NCI-H2029 treated with DMSO at 0.1 percent for 48 hours (cell line): ENCODE measurements at regions not wholly inside any gene's neighbourhood (a gene's known extent, or its start where the extent isn't known, plus 50 kb on each side); places are given as distances from the start of the nearest gene placed in this dataset.

Experiments used
- DNase-seq: peaks from one replicate; lab custom pipeline; 2025; lab: John Stamatoyannopoulos, UW

DNA sequence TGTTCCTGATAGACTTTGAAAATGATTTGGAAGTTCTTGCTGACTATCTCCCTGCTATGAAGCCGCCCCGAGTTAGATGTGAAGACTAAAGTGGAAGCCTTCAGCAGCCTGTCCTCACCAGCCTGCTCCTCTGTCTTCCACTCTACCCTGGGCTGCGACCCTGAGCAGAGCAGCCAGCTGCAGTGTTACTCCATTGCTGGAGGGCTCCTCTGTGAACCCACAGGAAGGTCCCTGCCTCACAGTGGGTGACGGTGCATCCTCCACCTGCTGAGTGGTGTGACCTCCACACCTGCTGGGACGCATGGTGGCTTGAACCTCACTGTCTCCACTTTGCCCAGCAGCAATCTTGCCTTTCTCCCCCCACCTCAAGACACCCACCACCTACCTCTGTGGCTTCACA is 116.4 kb downstream of the IRS2 start:
- no peak for DNase-seq

DNA sequence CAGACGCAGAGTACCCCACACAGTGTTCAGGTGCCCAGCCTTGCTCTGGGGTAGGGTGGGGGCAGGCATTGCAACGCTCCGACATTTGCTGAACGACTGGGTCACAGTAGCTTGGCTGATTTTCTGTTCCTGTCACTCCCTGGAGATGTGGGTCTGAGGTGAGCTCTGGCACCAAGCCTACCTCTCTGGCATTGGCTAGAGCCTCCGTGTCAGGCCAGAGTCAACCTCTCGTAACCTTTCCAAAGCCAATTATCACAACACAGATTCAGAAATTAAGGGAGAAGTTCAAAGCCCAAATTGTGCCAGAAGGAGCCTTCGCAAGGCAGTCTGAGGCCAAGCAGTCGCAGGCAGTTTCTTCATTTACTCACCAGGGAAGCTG is 117.2 kb downstream of the IRS2 start:
- no peak for DNase-seq

DNA sequence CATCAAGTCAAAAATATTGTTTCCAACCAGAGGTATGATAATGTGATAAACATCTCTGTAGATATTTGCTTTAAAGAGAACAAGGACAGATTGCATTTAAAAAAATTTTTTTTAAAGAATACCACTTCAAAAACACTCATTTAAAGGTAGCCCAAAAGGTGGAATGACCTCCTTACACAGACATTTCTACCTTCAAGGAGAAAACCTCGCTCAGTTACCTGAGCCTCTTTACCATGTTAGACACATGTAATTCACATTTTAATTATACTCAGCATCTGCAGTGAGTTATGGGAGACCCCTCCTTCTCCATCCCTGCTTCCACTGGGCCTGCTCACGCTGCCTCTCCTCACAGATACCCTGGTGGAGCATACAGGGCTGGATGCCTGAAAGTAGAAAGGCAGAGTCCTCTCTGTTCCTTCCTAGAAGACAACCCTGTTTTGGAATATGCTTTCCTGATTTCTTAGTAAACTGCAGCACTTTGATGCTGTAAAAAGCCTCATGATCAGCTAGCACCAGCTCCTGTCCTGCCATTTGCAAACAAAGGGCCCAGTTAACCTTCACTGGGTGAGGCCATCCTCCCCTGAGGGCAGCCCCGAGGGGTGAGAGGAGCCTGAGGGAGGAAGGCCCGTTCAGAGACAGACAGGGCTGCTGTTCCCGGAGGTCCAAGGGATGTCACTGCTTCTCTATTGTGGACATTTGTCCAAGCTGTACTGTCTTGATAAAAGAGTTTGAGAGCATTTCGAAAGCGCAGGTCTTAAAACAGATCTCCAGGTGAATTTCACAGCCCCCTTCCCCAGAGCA is 117.8 kb downstream of the IRS2 start:
- no peak for DNase-seq

DNA sequence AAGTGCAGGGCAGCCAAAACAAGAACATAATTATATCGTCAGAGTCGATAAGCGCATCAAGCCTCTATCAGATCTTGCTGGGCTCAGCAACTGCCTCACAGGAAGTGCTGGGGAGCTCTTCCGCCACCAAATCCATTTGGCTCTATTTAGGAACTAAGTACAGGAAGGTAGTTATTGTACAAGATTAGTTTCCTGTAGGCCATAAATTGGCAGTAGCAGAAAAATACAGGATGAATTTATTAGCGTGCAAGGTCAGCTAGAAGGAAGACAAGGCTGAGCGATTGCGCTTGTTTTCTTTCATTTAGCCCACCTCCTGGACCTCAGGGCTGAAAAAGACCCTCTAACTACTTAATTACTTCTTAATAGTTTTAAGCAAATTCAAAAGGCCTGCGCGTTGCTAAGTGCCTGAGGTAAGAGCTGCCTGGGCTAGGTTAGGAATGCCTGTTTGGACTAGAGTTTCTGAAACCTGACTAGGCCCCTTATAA is 118.5 kb downstream of the IRS2 start:
- no peak for DNase-seq

DNA sequence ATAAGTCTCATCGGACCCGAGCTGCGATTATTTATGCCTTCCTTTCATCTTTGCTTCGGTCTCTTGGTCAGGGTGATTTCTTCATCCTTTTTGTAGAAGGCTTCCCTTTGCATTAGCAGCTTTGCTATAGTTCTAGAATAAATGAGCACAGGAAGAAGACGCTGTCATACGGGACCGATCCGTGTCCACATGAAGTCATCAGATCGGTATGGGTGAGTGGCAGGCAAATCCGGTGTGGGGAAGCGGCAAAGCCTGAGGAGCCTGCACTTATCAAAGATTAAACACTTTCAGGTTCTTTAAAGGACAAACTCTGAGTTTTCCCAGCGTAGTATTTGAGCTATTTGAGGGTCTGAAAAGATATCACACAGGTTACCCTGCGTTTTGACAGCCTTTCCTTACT is 119.3 kb downstream of the IRS2 start:
- no peak for DNase-seq

DNA sequence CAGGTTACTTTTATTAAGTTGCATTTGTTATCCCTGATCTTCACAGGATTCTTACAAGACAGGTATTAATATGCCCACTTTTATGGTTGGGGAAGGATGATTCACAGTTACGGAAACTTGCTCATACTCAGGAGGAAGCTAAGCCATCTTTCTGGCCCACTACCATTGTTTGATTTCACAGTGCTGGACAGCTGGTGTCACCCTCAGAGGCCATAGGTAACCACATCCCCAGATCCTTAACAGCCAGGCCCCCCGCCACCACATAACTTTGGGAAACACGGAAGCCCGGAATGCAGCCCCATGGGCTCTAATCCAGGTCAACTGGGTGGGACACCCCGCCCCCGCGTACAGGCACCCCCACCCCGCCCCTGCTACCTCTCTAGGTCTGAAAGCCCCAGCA is 119.7 kb downstream of the IRS2 start:
- DNase-seq: no peak

DNA sequence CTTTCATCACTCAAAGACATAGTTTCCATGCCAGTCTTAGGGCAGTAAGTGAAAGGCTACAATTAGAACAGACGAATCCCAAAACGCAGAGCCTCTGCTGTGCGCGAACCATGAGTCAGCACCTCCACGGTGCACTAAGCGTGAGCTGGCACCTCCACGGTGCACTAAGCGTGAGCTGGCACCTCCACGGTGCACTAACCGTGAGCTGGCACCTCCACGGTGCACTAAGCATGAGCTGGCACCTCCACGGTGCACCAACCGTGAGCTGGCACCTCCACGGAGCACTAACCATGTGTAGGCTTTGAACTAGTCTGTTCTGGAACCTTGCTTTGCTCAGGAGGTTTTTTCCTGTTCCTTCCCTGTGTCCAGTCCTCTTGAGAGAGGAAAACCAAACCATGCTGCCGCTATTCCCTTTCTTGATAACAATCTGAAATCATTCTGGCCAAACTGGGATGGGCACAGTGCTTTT is 120.6 kb downstream of the IRS2 start:
- DNase-seq: no peak

DNA sequence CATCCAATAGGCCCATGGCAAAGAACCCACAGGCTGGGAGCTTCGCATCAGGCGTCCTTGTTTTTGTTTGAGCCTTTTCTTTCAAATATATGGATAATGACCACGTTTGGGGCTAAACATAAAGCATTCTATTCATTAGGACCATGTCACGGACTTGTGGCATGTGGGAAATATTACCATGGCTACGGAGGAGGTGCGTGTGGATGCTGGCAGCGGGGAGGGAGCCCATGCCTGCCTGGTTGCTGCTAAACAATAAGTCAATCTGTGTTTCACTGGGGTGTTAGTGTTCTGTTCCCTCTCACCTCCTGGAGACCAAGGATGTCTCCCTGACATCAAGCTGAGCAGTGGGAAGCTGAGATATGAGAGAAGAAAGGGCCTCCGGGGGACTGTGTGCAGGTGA is 121.1 kb downstream of the IRS2 start:
- DNase-seq: no peak

DNA sequence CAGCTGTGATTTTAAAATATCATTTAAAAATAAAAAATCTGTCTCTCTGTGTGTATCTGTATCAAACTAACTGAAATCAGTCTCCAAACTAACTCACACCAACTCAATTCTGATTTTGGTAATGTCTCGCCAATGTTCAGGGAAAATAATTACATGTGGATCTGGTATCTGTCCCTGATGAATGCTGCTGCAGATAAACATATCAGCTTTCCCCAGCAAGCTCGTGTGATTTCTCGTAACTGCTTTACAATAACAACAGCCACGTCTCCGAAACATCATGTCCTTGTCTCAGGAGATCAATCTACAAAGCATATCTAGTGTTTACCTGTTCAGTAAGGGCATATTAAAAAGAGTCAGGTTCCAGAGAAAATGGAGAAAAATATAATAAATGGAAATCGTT is 129.0 kb downstream of the IRS2 start:
- DNase-seq: peak; percentile 18

DNA sequence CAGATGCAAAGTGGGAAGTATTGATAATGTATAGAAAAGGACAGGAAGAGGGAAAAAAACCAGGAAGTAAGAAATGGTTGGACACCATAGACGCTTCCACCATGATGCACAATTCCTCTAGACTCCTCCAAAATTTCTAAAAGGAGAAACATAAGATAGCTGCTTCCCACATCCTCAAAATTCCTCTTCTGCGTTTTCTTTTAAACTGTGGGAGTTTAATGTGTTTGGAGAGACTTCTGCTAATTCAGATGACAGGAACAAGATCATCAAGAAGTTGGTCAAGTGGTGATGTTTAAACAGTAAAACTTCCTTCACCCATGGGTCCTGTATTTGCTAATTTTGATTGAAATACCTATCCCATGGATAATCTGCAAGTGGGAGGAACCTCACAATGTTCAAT is 130.2 kb downstream of the IRS2 start:
- no peak for DNase-seq

DNA sequence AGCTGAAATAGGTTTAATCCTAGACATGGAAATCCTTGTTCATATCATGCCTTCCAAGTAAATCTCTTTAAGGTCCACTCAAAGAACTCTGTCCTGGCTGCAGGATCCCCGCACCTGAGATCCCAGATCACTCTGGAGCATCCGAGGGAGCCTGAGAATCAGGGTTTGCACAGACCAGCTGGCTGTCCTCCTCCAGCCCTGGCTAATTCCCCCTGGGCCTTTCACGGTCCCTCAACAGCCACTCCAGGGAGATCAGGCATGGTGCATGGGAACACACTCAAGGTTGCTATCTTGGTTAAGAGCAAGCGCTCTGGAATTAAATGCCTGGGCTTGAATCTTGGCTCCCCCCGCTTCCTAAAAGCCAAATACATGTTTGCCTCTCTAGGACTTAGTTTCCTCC is 130.8 kb downstream of the IRS2 start:
- DNase-seq: no peak

DNA sequence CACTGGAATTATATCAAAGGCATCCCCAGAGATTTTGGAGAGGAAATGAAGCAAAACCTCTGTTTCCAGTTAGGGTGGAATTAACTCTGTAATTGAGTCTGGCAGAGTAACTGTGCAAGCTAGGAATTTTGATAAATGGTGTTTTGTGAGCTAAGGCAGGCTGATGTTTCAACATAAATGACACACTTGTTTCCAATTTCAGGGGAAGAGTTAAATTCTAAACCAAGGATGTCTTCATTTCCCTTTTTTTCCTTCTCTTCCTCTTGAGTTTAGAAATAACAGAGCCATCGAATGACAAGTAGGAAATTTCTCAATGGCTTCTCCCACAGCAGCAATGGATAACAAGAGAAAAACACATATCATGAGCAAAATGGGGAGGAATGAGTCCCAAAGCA is 131.2 kb downstream of the IRS2 start:
- no peak for DNase-seq

DNA sequence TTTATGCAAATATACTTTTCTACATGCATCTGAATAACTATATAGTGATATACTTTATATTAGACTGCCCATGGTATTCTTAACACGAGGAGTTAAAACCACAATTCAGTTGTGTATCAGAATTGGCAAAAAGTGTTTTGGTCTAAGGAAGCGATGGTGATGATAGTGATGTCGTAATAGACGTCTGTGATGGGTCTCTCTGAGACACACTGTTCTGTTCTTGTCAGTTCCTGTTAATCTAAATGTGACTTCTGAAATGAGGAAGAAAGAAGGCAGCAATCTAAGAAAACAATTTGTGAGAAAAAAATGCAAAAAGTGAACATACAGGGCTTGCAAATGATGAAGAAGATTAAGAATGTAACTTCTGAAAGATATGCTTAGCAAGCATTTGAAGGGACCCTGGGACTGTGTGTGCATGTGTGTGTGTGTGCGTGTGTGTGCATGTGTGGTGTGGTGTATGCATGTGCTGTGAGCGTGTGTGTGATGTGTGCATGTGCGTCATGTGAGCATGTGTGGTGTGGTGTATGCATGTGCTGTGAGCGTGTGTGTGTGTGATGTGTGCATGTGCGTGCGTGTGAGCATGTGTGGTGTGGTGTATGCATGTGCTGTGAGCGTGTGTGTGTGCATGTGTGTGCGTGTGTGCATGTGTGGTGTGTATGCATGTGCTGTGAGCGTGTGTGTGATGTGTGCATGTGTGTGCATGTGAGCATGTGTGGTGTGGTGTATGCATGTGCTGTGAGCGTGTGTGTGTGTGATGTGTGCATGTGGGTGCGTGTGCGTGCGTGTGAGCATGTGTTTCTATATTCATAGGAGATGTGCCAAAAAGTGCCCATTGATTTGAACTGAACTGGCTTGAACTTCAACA is 131.8 kb downstream of the IRS2 start:
- no peak for DNase-seq

DNA sequence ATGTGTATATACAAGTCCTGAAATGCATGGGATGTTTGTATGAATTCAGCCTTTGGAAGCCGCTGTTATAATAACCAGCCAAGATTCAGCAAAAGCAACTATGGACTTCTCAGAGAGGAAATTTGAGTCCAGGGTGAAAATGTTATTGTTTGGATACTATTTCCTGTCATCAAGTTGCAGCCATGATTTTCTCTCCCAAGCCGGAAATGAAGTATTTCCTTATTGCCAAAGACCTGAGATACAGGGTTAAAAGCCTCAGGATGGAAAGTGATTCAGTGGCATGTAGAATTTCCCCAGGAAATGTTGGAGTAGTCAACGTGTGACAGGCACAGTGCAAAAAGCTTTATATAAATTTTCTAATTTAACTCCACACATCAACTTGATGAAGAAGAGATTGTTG is 133.9 kb downstream of the IRS2 start:
- DNase-seq: no peak

DNA sequence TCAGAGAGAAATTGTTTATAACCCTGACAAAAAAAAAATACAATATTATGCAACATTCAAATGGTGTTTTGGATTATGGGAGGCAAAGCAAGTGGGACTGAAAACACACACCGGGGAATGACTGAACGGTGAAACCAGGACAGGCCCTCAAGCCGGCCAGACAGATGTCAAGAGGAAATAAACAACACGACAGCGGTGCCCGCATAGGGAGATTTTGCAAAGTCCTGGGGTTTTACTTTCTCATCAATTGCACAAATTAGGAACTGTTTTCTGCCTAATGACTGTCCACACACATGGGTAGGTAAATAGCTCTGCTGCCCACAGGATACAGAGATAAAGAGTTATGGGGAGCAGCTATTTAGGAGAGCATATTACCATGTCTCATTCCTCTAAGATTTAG is 134.5 kb downstream of the IRS2 start:
- DNase-seq: no peak

DNA sequence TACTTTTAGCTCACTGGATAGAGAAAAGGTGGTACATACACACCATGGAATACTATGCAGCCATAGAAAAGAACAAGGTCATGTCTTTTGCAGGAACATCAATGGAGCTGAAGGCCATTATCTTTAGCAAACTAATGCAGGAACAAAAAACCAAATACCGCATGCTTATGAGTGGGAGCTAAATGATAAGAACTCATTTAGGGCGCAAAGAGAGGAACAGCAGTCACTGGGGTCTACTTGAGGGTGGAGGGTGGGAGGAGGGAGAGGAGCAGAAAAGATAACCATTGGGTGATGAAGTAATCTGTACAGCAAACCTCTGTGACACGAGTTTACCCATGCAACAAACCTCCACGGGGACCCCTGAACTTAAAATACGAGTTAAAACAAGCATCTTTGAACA is 135.1 kb downstream of the IRS2 start:
- no peak for DNase-seq

DNA sequence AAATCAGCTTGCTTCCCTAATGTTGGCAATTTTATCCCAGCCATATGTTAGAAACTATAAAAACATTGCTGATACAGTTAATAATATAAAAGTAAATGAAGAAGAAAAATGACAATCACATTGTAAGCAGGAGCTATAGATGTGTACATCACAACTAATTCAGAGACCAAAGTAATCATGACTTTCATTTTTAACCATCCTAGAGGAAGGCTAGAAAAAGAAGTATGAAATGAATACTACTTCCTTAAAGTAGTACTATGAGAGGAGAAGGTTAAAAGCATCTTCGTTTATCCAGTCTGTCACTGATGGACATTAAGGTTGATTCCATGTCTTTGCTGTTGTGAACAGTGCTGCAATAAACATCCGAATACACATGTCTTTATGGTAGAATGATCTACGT is 135.5 kb downstream of the IRS2 start:
- DNase-seq: no peak

DNA sequence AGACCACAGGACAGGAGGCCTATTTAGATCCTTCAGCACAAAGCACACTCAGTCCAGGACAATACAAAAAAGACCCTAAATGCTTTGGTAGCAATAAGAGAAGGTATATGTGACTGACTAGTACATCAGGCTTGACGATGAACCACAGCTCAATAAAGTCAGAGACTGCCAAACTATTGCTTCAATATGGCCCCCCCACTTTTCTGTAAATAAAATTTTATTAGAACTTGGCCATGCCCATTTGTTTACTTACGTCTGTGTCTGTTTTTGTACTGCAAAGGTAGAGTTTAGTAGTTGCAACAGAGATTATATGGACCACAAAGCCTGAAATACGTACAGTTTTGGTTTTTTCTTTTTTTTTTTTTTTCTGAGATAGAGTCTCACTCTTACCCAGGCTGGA is 136.7 kb downstream of the IRS2 start:
- no peak for DNase-seq

DNA sequence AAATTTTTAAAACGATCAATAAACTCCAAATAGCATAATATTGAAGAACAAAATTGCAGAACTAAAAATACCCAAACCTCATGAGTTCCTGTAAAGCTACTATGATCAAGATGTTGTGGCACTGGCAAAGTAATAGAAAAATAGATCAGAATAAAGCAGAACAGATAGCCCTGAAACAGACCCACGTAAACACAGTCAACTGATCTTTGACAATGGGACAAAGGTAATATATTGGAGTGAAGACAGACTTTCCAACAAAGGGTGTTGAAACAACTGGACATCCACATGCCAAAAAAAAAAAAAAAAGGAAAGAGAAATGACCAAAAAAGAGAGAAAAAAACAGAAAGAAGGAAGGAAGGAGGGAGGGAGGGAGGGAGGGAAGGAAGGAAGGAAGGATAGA is 138.7 kb downstream of the IRS2 start:
- DNase-seq: no peak

DNA sequence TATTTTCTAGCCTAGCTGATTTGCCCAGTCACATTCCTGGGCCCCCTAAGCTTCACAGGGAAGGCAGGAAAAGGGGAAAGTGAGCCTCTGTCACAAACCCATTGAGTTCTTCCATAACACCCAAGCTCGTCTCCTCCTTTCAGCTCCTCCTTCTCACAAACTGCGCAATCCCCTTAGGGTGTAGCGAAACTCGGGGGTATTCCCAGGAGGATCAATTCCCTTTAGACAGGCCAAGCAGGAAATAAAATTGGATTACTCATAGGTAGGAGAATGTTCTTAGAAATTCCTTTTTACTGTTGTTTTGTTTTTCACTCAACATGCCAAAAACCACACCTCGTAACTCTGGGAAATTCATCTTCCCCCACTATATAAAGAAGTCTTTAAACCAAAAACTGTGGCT is 139.3 kb downstream of the IRS2 start:
- DNase-seq: no peak

DNA sequence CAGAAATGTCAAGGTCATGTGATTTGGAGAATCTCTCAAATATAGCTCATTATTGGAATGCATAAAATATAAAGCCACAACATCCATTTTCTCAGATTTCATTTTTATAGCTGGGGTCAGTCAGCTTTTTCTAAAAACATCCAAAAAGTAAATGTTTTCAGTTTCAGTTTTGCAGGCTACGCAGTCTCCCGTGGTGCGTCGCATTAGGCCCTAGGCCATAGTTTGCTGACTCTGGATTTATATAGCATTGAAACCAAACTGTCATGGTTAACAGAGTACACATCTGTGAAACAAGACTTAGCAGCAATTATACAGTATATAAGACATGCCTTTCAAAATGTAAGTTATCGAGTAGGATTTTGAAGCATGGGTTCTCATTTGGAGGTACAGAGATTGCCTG is 140.0 kb downstream of the IRS2 start:
- DNase-seq: no peak

DNA sequence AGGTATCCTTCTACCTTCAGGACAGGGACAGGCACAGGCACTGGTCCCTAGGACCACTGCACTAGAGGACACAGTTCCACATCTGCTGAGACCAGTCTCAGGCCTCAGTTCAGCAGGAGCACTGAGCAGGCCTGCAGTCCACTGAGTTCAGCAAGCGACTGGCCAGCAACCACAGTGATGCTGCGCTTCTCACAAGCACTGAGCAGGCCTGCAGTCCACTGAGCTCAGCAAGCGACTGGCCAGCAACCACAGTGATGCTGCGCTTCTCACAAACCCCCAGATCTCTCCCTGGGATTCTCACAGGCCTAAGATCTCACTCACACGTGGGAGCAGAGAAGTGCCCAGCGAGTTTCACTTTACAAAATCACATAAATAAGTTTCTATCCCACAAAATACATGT is 140.6 kb downstream of the IRS2 start:
- DNase-seq: no peak

DNA sequence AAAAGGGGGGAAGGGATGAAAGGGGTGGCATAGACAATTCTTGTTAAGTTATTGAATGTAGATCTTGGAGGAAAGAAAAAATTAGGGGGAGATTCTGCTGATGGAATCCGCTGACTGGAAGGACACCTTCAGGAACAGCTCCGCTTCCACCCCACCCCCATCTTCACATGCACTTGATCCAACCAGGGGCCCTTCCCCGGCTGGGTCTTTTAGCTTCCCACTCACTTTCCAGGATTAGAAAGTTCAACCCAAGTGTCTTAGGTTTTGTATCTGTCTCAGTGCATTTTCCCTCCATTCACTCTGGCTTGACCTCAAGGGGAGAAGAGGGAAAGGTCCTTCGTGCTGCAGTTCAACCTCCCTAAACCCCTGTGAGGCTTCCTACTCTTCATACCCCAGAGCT is 141.4 kb downstream of the IRS2 start:
- no peak for DNase-seq
